Lung (tissue), 11 donors: ENCODE measurements at regions not wholly inside any gene's neighbourhood (a gene's known extent, or its start where the extent isn't known, plus 50 kb on each side); places are given as distances from the start of the nearest gene placed in this dataset.

Source experiments
- ATAC-seq: fragments of 200-7000 bp; cut with Tn5 transposase; one replicate; pipeline ENCODE4 v1.9.1; 2020; ENCODE audit warnings: moderate number of reproducible peaks; ENCODE audit not compliant: insufficient read depth, low FRiP score
- DNase-seq, 3 donors: peaks; one replicate each; pipeline ENCODE4 v3.0.0-alpha.2; 2013 to 2017
- H3K27ac ChIP-seq, 2 donors: one replicate each; pipeline ENCODE4 v1.5.1; 2013; ENCODE audit warnings: mild to moderate bottlenecking in 2 of 2, moderate library complexity in 2 of 2, control low read depth in 1 of 2, inconsistent platforms in 1 of 2, low read depth in 1 of 2, low read length in 1 of 2
- H3K27me3 ChIP-seq, 3 donors: one replicate each; pipeline ENCODE4 v1.5.1; 2013; ENCODE audit warnings: low read length in 2 of 3; ENCODE audit not compliant: control insufficient read depth in 3 of 3, insufficient read depth in 3 of 3
- H3K36me3 ChIP-seq, 4 donors: one replicate each; pipeline ENCODE4 v1.5.1; 2013; ENCODE audit warnings: low read length in 4 of 4, mild to moderate bottlenecking in 1 of 4, moderate library complexity in 1 of 4; ENCODE audit not compliant: control insufficient read depth in 4 of 4, insufficient read depth in 4 of 4
- H3K4me1 ChIP-seq, 5 donors: one replicate each; pipeline ENCODE4 v1.5.1; 2013; ENCODE audit warnings: low read length in 5 of 5, mild to moderate bottlenecking in 2 of 5, moderate library complexity in 1 of 5; ENCODE audit not compliant: control insufficient read depth in 5 of 5, insufficient read depth in 5 of 5
- H3K4me3 ChIP-seq: one replicate; pipeline ENCODE4 v1.5.1; 2013; ENCODE audit warnings: mild to moderate bottlenecking, control low read depth, moderate library complexity
- H3K9ac ChIP-seq, 2 donors: one replicate each; pipeline ENCODE4 v1.5.1; 2013; ENCODE audit warnings: low read length in 2 of 2, control low read depth in 1 of 2; ENCODE audit not compliant: insufficient read depth in 1 of 2
- H3K9me3 ChIP-seq, 4 donors: one replicate each; pipeline ENCODE4 v1.5.1; 2013; ENCODE audit warnings: low read length in 3 of 4, mild to moderate bottlenecking in 1 of 4, moderate library complexity in 1 of 4; ENCODE audit not compliant: control insufficient read depth in 4 of 4, insufficient read depth in 3 of 4
- CTCF ChIP-seq: IDR thresholded peaks from 2 replicates; pipeline ENCODE4 v1.5.1; 2012; ENCODE audit warnings: mild to moderate bottlenecking; ENCODE audit errors: control extremely low read depth, extremely low read depth
- WGBS, 2 donors: extraction: QIAGEN DNeasy Blood & Tissue Kit; methylation state at CpG; one replicate each; pipeline ENCODE4 v1.1.7; 2013; 5-methylcytosine and 5-hydroxymethylcytosine counted together
- donor health status: control.
- donor health status: control.
- donor health status: Bipolar disorder and iron deficiency.
- donor health status: healthy.
- donor health status: DM: yes; HTN: yes; CAD: no.

DNA sequence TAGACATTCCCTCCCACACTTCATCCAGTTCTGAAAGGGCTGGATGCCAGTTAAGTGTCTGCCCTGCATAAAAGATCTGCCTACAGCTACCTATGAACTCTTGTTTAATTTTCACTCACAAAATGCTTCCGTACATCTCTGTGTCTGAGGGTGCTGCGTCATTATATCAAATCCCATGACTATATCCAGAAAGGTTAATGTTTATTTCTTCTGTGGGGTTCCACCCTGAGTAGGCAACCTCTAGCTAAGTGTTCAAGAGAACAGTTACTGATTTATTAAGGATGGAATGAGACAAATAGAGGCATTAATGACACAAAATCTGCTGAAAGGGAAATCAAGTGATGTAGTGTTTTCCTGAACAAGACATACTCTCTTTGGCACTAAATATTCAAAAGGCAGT is 220.2 kb downstream of the MTHFS start:
- DNase-seq (no peak), ATAC-seq (no peak)
- Histone ChIP-seq H3K27ac (no peak overlapping the region), H3K36me3 (no peaks in the 10 kb centered on the region), H3K9me3 (peaks cover 0 to 6% (median 0%) of the 10 kb centered on the region in 4 donors), H3K9ac (no peak overlapping the region), H3K4me3 (no peak overlapping the region), H3K27me3 (peaks cover 4 to 12% (median 5%) of the 10 kb centered on the region in 3 donors), H3K4me1 (no peaks in the 10 kb centered on the region)
- TF ChIP-seq CTCF, result no peak
- 89 to 90% methylated on average over 2 of the region's 2 CpGs for WGBS, 2 donors

DNA sequence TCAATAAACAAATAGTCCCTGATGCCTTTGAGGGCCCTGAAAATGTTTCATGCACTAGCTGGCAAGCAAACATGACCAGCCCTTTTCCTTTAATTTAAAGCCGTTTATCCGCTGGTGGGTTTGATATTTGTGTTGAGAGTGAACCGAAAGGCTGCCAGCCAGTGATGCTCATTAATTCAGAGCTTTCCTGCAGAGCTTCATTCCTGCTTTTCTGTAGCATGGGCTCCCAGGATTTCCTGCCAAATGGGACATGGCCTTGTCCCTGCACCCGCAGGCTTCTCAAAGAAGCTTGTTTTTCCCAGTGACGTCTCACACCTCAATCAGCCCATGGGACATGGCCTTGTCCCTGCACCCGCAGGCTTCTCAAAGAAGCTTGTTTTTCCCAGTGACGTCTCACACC is 219.6 kb downstream of the MTHFS start:
- no peak for TF ChIP-seq CTCF
- H3K27ac ChIP-seq, result no peak overlapping the region
- no peaks in the 10 kb centered on the region for H3K36me3 ChIP-seq
- 47 to 50% methylated on average over 7 of the region's 7 CpGs for WGBS, 2 donors
- no peak overlapping the region for H3K9ac ChIP-seq
- ATAC-seq (no peak), DNase-seq (no peak)
- H3K4me3 ChIP-seq, result no peak overlapping the region
- H3K27me3 ChIP-seq, result peaks cover 4 to 12% (median 5%) of the 10 kb centered on the region in 3 donors
- H3K9me3 ChIP-seq, result peaks cover 0 to 6% (median 0%) of the 10 kb centered on the region in 4 donors
- no peaks in the 10 kb centered on the region for H3K4me1 ChIP-seq

GRCh38 chr15:79678032-79678701 is 218.6 kb downstream of the MTHFS start:
- TF ChIP-seq CTCF, result no peak
- Histone ChIP-seq H3K9me3 (peaks cover 0 to 6% (median 0%) of the 10 kb centered on the region in 4 donors), H3K9ac (no peak overlapping the region), H3K27me3 (peaks cover 4 to 12% (median 5%) of the 10 kb centered on the region in 3 donors), H3K27ac (no peak overlapping the region), H3K4me1 (no peaks in the 10 kb centered on the region), H3K4me3 (no peak overlapping the region), H3K36me3 (no peaks in the 10 kb centered on the region)
- ATAC-seq (no peak), DNase-seq (no peak)
- whole genome bisulfite sequencing, 2 donors, result 88 to 95% methylated on average over 1 of the region's 1 CpG

- Histone ChIP-seq H3K9ac (no peak overlapping the region), H3K4me3 (no peak overlapping the region), H3K27ac (no peak overlapping the region), H3K27me3 (peaks cover 0 to 5% (median 4%) of the 10 kb centered on the region in 3 donors), H3K4me1 (no peaks in the 10 kb centered on the region), H3K36me3 (no peaks in the 10 kb centered on the region), H3K9me3 (peaks cover 0 to 4% (median 0%) of the 10 kb centered on the region in 4 donors)
- DNase-seq (no peak), ATAC-seq (no peak)
- 62 to 78% methylated on average over 5 of the region's 5 CpGs for WGBS, 2 donors
- TF ChIP-seq CTCF, result no peak
Measured at GRCh38 chr15:79680720-79681119, 216.1 kb downstream of the MTHFS start.
